NCI-H446 (cell line): ENCODE measurements at regions not wholly inside any gene's neighbourhood (a gene's known extent, or its start where the extent isn't known, plus 50 kb on each side); places are given as distances from the start of the nearest gene placed in this dataset.
A peak's percentile ranks its signal among the peaks of the same experiment; 100 is the strongest.

Experiments
- DNase-seq, 2 experiments: peaks; one replicate each; lab custom pipeline; 2025; lab: John Stamatoyannopoulos, UW

- no peak for DNase-seq
These were observed 134.5 kb downstream of the URB2 start for GRCh38 chr1:229760478-229760996.

- DNase-seq = no peak
These were observed 136.8 kb downstream of the URB2 start for GRCh38 chr1:229762891-229763290.

GRCh38 chr1:229768232-229768631, 142.2 kb downstream of the URB2 start:
- no peak for DNase-seq

- no peak for DNase-seq
These were observed 143.0 kb downstream of the URB2 start for GRCh38 chr1:229769006-229769405.

- DNase-seq = no peak
These were observed 143.8 kb downstream of the URB2 start for GRCh38 chr1:229769809-229770208.

GRCh38 chr1:229778794-229779193, 152.7 kb downstream of the URB2 start:
- no peak for DNase-seq

GRCh38 chr1:229781453-229781852, 155.4 kb downstream of the URB2 start:
- DNase-seq = peak; percentile 69 to 90

GRCh38 chr1:229782469-229782868, 156.4 kb downstream of the URB2 start:
- DNase-seq = no peak

- DNase-seq = no peak
These were observed 158.8 kb downstream of the URB2 start for GRCh38 chr1:229784834-229785233.

GRCh38 chr1:229786974-229787610, 161.0 kb downstream of the URB2 start:
- no peak for DNase-seq

- no peak for DNase-seq
These were observed 162.0 kb downstream of the URB2 start for GRCh38 chr1:229788004-229788403.

- no peak for DNase-seq
These were observed 166.2 kb downstream of the URB2 start for GRCh38 chr1:229792012-229792975.

- DNase-seq = no peak
These were observed 167.4 kb downstream of the URB2 start for GRCh38 chr1:229793488-229793887.

- no peak for DNase-seq
These were observed 172.5 kb downstream of the URB2 start for GRCh38 chr1:229798558-229798957.

GRCh38 chr1:229803626-229804217, 177.7 kb downstream of the URB2 start:
- no peak for DNase-seq

- no peak for DNase-seq
These were observed 182.2 kb downstream of the URB2 start for GRCh38 chr1:229808272-229808671.

- DNase-seq = no peak
These were observed 184.1 kb downstream of the URB2 start for GRCh38 chr1:229810140-229810539.

GRCh38 chr1:229810961-229811360, 184.9 kb downstream of the URB2 start:
- DNase-seq = no peak

- no peak for DNase-seq
These were observed 186.1 kb downstream of the URB2 start for GRCh38 chr1:229812148-229812547.

- no peak for DNase-seq
These were observed 186.6 kb downstream of the URB2 start for GRCh38 chr1:229812693-229813092.

- no peak for DNase-seq
These were observed 189.0 kb downstream of the URB2 start for GRCh38 chr1:229815076-229815475.

- no peak for DNase-seq
These were observed 189.9 kb downstream of the URB2 start for GRCh38 chr1:229815961-229816360.

- DNase-seq = no peak
These were observed 191.9 kb downstream of the URB2 start for GRCh38 chr1:229817936-229818335.
